ENCODE measurements at regions not wholly inside any gene's neighbourhood (a gene's known extent, or its start where the extent isn't known, plus 50 kb on each side); places are given as distances from the start of the nearest gene placed in this dataset.

DNA sequence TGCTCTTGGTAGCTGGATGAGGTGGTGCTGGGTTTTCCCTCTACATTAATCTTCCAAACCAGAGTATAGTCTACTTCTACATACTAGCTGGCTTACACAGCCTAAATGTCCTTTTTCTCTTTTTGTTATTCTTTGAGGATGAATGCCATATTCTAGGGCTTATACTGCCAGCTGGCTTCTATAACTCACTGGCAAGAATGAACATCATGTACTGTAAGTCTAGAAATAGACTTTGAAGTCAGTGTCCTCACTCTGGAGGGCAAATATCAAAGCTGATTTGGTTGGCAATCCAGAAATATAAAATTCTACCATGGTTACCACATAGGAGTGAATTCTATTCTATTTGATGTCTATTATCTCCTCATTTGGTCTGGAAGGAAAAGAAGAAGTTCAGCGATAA is 251.7 kb upstream of the TYRP1 start:
- no peak overlapping the region for H3K4me3 ChIP-seq (ENCODE audit: low read depth, low read length)
- no peak for DNase-seq (ENCODE audit: low read depth, low spot score)
- CTCF ChIA-PET: no interaction called here
- TF ChIP-seq, protein P1, sequence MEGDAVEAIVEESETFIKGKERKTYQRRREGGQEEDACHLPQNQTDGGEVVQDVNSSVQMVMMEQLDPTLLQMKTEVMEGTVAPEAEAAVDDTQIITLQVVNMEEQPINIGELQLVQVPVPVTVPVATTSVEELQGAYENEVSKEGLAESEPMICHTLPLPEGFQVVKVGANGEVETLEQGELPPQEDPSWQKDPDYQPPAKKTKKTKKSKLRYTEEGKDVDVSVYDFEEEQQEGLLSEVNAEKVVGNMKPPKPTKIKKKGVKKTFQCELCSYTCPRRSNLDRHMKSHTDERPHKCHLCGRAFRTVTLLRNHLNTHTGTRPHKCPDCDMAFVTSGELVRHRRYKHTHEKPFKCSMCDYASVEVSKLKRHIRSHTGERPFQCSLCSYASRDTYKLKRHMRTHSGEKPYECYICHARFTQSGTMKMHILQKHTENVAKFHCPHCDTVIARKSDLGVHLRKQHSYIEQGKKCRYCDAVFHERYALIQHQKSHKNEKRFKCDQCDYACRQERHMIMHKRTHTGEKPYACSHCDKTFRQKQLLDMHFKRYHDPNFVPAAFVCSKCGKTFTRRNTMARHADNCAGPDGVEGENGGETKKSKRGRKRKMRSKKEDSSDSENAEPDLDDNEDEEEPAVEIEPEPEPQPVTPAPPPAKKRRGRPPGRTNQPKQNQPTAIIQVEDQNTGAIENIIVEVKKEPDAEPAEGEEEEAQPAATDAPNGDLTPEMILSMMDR (IDR thresholded peaks at IDR 0.05; ENCODE audit: insufficient read depth, low read length, missing control alignments): no peak
- POLR2A ChIA-PET: no interaction called here

DNA sequence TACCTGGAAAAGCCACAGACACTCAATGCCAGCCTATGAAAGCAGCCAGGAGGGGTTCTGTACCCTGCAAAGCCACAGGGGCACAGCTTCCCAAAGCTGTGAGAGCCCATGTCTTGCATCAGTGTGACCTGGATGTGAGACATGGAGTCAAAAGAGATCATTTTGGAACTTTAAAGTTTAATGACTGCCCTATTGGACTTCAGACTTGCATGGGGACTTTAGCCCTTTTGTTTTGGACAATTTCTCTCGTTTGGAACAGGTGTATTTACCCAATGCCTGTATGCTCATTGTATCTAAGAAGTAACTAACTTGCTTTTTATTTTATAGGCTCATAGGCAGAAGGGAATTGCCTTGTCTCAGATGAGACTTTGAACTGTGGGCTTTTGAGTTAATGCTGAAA is 244.9 kb upstream of the TYRP1 start:
- TF ChIP-seq, protein P1 (IDR thresholded peaks at IDR 0.05; ENCODE audit: insufficient read depth, low read length, missing control alignments): no peak
- ChIA-PET CTCF (no interaction called here), POLR2A (no interaction called here)
- no peak for DNase-seq (ENCODE audit: low read depth, low spot score)
- no peak overlapping the region for H3K4me3 ChIP-seq (ENCODE audit: low read depth, low read length)

DNA sequence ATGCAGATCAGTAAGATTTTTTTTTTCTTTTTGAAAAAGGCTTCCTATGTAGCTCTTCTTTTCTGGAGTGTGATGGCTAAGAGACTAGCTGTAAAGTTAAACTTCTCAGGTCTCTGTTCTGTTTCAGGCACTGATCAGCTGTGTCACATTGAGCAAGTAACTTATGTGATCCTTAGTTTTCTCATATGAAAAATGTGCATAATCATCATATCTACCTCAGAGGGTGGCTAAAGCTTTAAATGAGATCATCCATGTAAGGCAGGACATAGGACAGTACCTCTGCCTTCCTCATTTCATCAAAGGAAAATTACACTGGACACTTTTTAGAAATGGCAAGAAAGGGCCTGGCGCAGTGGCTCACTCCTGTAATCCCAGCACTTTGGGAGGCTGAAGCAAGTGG is 235.9 kb upstream of the TYRP1 start:
- CTCF ChIA-PET: no interaction called here
- POLR2A ChIA-PET: no interaction called here
- TF ChIP-seq, protein P1 (IDR thresholded peaks at IDR 0.05; ENCODE audit: insufficient read depth, low read length, missing control alignments): no peak
- DNase-seq (ENCODE audit: low read depth, low spot score): no peak
- H3K4me3 ChIP-seq (ENCODE audit: low read depth, low read length): no peak overlapping the region

DNA sequence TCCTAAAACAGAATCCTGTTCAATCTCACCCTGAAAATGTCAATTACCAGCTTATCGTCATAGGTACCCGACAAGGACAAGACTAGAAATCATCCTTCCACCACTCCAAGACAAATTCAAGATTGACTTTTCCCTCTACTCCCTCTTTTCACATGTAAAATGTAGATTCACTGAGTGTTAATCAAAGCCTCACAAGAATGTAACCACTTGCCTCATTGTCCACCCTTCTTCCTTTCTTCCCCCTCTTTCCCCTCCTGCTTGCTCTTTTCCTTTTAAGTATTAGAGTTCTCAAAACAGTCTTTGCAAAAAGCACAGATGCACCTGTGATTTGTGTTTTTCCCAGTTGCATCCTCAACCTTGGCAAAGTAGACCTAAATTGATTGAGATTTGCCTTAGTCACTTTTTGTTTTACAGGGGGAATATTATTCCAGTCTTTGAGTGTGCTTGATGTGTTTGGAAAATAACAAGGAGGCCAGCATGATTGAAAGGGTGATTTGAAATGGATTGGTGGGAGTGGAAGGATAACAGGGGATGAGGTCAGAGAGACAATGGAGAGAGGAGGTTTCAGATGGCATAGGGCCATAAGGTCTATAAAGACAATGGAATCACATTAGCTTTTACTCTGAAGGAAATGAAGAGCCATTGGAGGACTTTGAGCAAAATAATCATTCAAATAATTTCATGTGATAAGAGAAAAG is 231.3 kb upstream of the TYRP1 start:
- ChIA-PET POLR2A (no interaction called here), CTCF (no interaction called here)
- DNase-seq (ENCODE audit: low read depth, low spot score): no peak
- TF ChIP-seq, protein P1 (IDR thresholded peaks at IDR 0.05; ENCODE audit: insufficient read depth, low read length, missing control alignments): no peak
- H3K4me3 ChIP-seq (ENCODE audit: low read depth, low read length): no peak overlapping the region

DNA sequence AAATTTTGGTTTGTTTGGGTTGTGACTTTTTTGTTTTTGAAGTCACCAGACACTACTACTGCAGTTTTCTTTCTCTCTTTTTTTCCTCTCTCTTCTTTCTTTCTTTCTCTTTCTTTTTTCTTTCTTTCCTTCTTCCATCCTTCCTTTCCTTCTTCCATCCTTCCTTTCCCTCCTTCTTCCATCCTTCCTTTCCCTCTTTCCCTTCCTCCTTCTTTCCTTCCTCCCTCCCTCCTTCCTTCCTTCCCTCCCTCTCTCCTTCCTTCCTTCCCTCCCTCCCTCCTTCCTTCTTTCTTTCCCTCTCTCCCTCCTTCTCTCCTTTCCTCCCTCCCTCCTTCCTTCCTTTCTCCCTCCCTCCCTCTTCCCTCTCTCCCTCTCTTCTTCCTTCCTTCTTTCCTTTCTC is 230.3 kb upstream of the TYRP1 start:
- TF ChIP-seq, protein P1 (IDR thresholded peaks at IDR 0.05; ENCODE audit: insufficient read depth, low read length, missing control alignments): no peak
- DNase-seq (ENCODE audit: low read depth, low spot score): no peak
- CTCF ChIA-PET: no interaction called here
- POLR2A ChIA-PET: no interaction called here
- H3K4me3 ChIP-seq (ENCODE audit: low read depth, low read length): no peak overlapping the region

DNA sequence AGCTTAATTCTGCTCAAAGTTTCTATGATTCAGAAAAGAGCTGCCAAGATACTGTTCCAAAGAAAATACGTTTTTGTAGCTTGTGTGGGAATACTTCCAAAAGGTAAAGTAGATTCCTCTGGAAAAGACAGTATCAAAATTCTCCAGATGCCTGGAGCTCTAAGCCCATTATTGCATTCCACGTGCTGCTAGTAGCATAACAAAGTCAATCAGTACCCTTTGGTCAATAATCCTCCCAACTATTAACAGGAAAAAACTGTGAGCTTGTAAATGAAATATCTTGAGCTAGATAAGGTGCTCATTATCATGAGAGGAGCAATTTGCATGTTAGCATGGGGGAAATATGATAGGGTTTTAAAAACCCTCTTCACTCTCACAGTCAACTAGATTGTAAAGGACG is 229.5 kb upstream of the TYRP1 start:
- TF ChIP-seq, protein P1 (IDR thresholded peaks at IDR 0.05; ENCODE audit: insufficient read depth, low read length, missing control alignments): no peak
- ChIA-PET POLR2A (no interaction called here), CTCF (no interaction called here)
- DNase-seq (ENCODE audit: low read depth, low spot score): no peak
- H3K4me3 ChIP-seq (ENCODE audit: low read depth, low read length): no peak overlapping the region

All from AG04449 (cell line).